ENCODE measurements at regions not wholly inside any gene's neighbourhood (a gene's known extent, or its start where the extent isn't known, plus 50 kb on each side); places are given as distances from the start of the nearest gene placed in this dataset.

DNA sequence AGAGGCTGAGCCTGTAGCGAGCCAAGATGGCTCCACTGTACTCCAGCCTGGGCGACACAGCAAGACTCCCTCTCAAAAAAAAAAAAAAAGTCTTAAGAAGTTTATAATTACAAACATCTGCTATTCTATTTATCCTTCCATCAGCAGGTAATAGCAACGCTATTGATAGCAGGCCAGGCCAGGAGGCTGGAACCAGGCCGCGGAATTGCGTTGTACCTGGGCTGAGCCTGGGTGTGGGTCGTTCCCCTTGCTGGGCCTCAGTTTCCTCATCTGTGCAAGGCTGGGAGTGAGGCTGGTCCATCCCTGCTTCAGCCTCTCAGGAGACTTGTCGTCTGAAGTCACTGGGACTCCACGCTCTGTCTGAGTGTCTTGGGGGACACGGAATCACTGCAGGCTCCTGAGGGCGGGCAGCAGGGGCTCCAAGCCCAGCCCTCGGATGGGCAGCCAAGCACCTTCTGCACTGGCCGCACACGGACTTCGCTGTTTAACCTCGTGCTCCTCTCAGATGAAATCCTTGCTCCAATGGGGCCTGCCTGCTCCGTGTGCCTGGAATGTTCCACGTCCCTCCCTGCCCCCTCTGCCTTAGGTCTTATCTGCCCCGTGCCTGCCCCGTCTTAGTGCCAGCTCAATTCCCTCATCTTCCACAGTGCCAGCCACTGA, 103.9 kb upstream of the C1orf174 start:
- ATAC-seq (ENCODE audit: insufficient read depth, low read depth) (no peak), DNase-seq (no peak)
- H2AFZ ChIP-seq (ENCODE audit: low read depth, low read length) = no peak overlapping the region
- H3K4me3 ChIP-seq (ENCODE audit: low read depth in 1 of 2, low read length in 2 of 2) = no peak overlapping the region
- TF ChIP-seq, protein P1, sequence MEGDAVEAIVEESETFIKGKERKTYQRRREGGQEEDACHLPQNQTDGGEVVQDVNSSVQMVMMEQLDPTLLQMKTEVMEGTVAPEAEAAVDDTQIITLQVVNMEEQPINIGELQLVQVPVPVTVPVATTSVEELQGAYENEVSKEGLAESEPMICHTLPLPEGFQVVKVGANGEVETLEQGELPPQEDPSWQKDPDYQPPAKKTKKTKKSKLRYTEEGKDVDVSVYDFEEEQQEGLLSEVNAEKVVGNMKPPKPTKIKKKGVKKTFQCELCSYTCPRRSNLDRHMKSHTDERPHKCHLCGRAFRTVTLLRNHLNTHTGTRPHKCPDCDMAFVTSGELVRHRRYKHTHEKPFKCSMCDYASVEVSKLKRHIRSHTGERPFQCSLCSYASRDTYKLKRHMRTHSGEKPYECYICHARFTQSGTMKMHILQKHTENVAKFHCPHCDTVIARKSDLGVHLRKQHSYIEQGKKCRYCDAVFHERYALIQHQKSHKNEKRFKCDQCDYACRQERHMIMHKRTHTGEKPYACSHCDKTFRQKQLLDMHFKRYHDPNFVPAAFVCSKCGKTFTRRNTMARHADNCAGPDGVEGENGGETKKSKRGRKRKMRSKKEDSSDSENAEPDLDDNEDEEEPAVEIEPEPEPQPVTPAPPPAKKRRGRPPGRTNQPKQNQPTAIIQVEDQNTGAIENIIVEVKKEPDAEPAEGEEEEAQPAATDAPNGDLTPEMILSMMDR (IDR thresholded peaks at IDR 0.05; ENCODE audit: borderline replicate concordance, extremely low read depth, low read length, poor library complexity, severe bottlenecking) = no peak
- no peak for TF ChIP-seq EZH2 (IDR thresholded peaks at IDR 0.05; ENCODE audit: borderline replicate concordance, low read depth, low read length, severe bottlenecking)
- H3K9ac ChIP-seq (ENCODE audit: low read depth, low read length) = no peak overlapping the region
- H3K9me3 ChIP-seq (ENCODE audit: insufficient read depth, low read length, severe bottlenecking) = no peaks in the 10 kb centered on the region
- no peaks in the 10 kb centered on the region for H3K79me2 ChIP-seq (ENCODE audit: insufficient read depth, low read length)
- H3K4me2 ChIP-seq (ENCODE audit: insufficient read depth, low read length) = no peak overlapping the region
- H3K27me3 ChIP-seq (ENCODE audit: insufficient read depth, low read length, poor library complexity) = no peaks in the 10 kb centered on the region
- H3K4me1 ChIP-seq (ENCODE audit: insufficient read depth, low read length) = no peaks in the 10 kb centered on the region
- H4K20me1 ChIP-seq (ENCODE audit: insufficient read depth, low read length) = no peaks in the 10 kb centered on the region
- H3K27ac ChIP-seq (ENCODE audit: low read length) = no peak overlapping the region
- no peaks in the 10 kb centered on the region for H3K36me3 ChIP-seq (ENCODE audit: insufficient read depth, low read length)

DNA sequence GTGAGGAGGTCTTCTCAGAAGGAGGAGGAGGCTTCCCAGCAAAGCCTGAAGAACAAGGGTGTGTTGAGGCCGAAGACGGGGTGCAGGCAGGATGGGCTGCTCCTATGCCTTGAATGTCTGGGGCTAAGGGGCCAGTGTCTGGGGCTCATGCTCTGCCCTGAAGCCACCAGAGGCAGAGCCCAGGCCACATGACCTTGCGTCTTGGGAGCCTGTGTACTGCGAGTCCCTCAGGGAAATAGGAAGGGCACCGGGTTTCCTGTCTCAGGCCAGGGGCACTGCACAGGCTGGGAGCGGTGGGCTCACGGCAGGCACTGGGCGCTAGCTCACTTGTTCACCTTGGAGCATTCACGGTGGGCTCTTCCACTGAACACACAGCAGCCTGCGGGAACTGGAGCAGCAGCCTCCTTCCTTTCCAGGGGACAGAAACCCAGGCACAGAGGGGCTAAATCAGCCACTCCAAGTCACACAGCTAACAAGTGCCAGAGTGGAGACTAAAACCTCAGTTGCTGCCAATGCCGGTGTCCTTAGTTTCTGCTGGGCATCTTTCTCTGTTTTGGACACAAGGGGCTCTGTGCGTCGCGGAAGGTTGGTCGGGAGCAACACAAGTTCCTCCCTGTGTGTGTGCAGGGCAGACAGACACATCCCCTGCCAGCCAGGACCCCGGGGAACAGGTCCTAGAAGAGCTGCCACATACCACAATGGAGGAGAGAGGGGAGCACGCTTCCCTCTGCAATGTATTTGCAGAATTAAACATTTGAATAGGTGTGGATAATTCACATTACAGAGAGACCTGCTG, 104.8 kb upstream of the C1orf174 start:
- H2AFZ ChIP-seq (ENCODE audit: low read depth, low read length) = no peak overlapping the region
- H3K4me3 ChIP-seq (ENCODE audit: low read depth in 1 of 2, low read length in 2 of 2) = no peak overlapping the region
- no peaks in the 10 kb centered on the region for H3K9me3 ChIP-seq (ENCODE audit: insufficient read depth, low read length, severe bottlenecking)
- H3K27ac ChIP-seq (ENCODE audit: low read length) = no peak overlapping the region
- no peaks in the 10 kb centered on the region for H3K27me3 ChIP-seq (ENCODE audit: insufficient read depth, low read length, poor library complexity)
- H3K4me2 ChIP-seq (ENCODE audit: insufficient read depth, low read length) = no peak overlapping the region
- no peak overlapping the region for H3K9ac ChIP-seq (ENCODE audit: low read depth, low read length)
- no peaks in the 10 kb centered on the region for H3K79me2 ChIP-seq (ENCODE audit: insufficient read depth, low read length)
- no peaks in the 10 kb centered on the region for H3K36me3 ChIP-seq (ENCODE audit: insufficient read depth, low read length)
- no peaks in the 10 kb centered on the region for H3K4me1 ChIP-seq (ENCODE audit: insufficient read depth, low read length)
- H4K20me1 ChIP-seq (ENCODE audit: insufficient read depth, low read length) = no peaks in the 10 kb centered on the region
- no peak for TF ChIP-seq EZH2 (IDR thresholded peaks at IDR 0.05; ENCODE audit: borderline replicate concordance, low read depth, low read length, severe bottlenecking)
- TF ChIP-seq, protein P1 (IDR thresholded peaks at IDR 0.05; ENCODE audit: borderline replicate concordance, extremely low read depth, low read length, poor library complexity, severe bottlenecking) = no peak
- ATAC-seq (ENCODE audit: insufficient read depth, low read depth) (no peak), DNase-seq (no peak)

DNA sequence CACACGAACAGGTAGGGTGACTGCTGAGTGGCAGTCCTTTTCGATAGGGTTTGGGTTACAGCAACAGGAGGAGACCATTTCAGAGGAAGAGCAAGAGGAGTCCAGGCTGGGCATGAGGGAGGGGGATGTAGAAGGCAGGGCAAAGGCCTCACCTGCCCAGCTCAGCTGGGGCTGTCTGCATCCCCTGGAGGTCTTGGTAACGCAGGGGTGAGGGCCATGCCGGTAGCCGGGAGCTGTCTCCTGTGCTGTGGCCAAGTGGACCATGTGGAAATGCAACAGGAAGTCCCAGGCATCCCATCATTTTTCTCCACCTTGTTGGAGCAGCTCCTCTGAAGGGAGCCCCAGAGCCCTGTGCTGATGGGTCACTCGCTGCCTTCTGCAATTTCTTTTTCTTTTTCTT, 105.4 kb upstream of the C1orf174 start:
- Histone ChIP-seq H3K9me3 (ENCODE audit: insufficient read depth, low read length, severe bottlenecking) (no peaks in the 10 kb centered on the region), H4K20me1 (ENCODE audit: insufficient read depth, low read length) (no peaks in the 10 kb centered on the region), H3K4me3 (ENCODE audit: low read depth in 1 of 2, low read length in 2 of 2) (no peak overlapping the region), H2AFZ (ENCODE audit: low read depth, low read length) (no peak overlapping the region), H3K79me2 (ENCODE audit: insufficient read depth, low read length) (no peaks in the 10 kb centered on the region), H3K27me3 (ENCODE audit: insufficient read depth, low read length, poor library complexity) (no peaks in the 10 kb centered on the region), H3K9ac (ENCODE audit: low read depth, low read length) (no peak overlapping the region), H3K4me1 (ENCODE audit: insufficient read depth, low read length) (no peaks in the 10 kb centered on the region), H3K27ac (ENCODE audit: low read length) (no peak overlapping the region), H3K36me3 (ENCODE audit: insufficient read depth, low read length) (no peaks in the 10 kb centered on the region), H3K4me2 (ENCODE audit: insufficient read depth, low read length) (no peak overlapping the region)
- ATAC-seq (ENCODE audit: insufficient read depth, low read depth) (no peak), DNase-seq (no peak)
- TF ChIP-seq, protein P1 (IDR thresholded peaks at IDR 0.05; ENCODE audit: borderline replicate concordance, extremely low read depth, low read length, poor library complexity, severe bottlenecking) = no peak
- TF ChIP-seq EZH2 (IDR thresholded peaks at IDR 0.05; ENCODE audit: borderline replicate concordance, low read depth, low read length, severe bottlenecking) = no peak

Data from DND-41 (cell line).